ENCODE measurements at regions not wholly inside any gene's neighbourhood (a gene's known extent, or its start where the extent isn't known, plus 50 kb on each side); places are given as distances from the start of the nearest gene placed in this dataset.

- intact Hi-C loops (cut with DNase I, micrococcal nuclease): no loop called here
- Mint-ChIP-seq H3K27me3 (no peaks in the 10 kb centered on the region), H3K9me3 (no peaks in the 10 kb centered on the region), H3K27ac (no peak overlapping the region), H3K36me3 (ENCODE audit: low read depth) (no peaks in the 10 kb centered on the region), H3K4me1 (ENCODE audit: low read depth) (no peaks in the 10 kb centered on the region), H3K4me3 (no peak overlapping the region)
- Histone ChIP-seq H3K9me3 (ENCODE audit: control insufficient read depth in 1 of 2, insufficient read depth in 1 of 2, low read length in 2 of 2) (no peaks in the 10 kb centered on the region), H3K27me3 (ENCODE audit: control insufficient read depth in 1 of 2, insufficient read depth in 2 of 2, low read length in 2 of 2) (no peaks in the 10 kb centered on the region), H3K27ac (ENCODE audit: low read depth in 1 of 2, low read length in 2 of 2) (no peak overlapping the region), H3K4me3 (ENCODE audit: low read length) (no peak overlapping the region), H3K36me3 (ENCODE audit: insufficient read depth, low read length) (no peaks in the 10 kb centered on the region), H3K4me1 (ENCODE audit: insufficient read depth, low read length) (no peaks in the 10 kb centered on the region)
- DNase-seq (no peak), ATAC-seq (ENCODE audit: poor library complexity) (no peak)
- no peak for TF ChIP-seq CTCF (IDR thresholded peaks at IDR 0.05)
- POLR2A ChIA-PET: no interaction called here
- CTCF ChIA-PET: no interaction called here
Measured at GRCh38 chr12:88360343-88360742, 218.2 kb downstream of the TMTC3 start.

DNA sequence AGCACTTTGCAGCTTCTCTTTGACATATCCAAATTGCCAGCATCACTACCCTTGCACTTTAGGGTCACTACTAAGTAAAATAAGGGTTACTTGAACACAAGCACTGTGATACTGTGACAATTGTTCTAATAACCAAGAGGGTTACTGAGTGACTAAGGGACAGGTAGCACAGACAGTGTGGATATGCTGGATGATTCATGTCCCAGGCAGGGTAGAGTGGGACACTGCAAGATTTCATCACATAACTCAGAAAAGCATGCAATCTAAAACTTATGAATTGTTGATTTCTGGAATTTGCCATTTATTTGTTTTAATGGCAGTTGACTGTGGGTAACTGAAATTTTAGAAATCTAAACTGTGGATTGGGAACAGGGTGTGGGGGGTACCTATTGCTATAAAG, 218.8 kb downstream of the KITLG start:
- H3K4me1 Mint-ChIP-seq (ENCODE audit: low read depth): no peaks in the 10 kb centered on the region
- Histone ChIP-seq H3K27ac (ENCODE audit: low read depth in 1 of 2, low read length in 2 of 2) (no peak overlapping the region), H3K4me1 (ENCODE audit: insufficient read depth, low read length) (no peaks in the 10 kb centered on the region), H3K36me3 (ENCODE audit: insufficient read depth, low read length) (no peaks in the 10 kb centered on the region), H3K9me3 (ENCODE audit: control insufficient read depth in 1 of 2, insufficient read depth in 1 of 2, low read length in 2 of 2) (no peaks in the 10 kb centered on the region), H3K27me3 (ENCODE audit: control insufficient read depth in 1 of 2, insufficient read depth in 2 of 2, low read length in 2 of 2) (no peaks in the 10 kb centered on the region), H3K4me3 (ENCODE audit: low read length) (no peak overlapping the region)
- ATAC-seq (ENCODE audit: poor library complexity) (no peak), DNase-seq (no peak)
- POLR2A ChIA-PET: no interaction called here
- no peak for TF ChIP-seq CTCF (IDR thresholded peaks at IDR 0.05)
- no peaks in the 10 kb centered on the region for H3K27me3 Mint-ChIP-seq
- H3K9me3 Mint-ChIP-seq: no peaks in the 10 kb centered on the region
- H3K27ac Mint-ChIP-seq: no peak overlapping the region
- H3K4me3 Mint-ChIP-seq: no peak overlapping the region
- H3K36me3 Mint-ChIP-seq (ENCODE audit: low read depth): no peaks in the 10 kb centered on the region
- intact Hi-C loops (cut with DNase I, micrococcal nuclease): no loop called here
- CTCF ChIA-PET: no interaction called here

- no peaks in the 10 kb centered on the region for H3K4me1 ChIP-seq (ENCODE audit: insufficient read depth, low read length)
- H3K4me1 Mint-ChIP-seq (ENCODE audit: low read depth): no peaks in the 10 kb centered on the region
- H3K4me3 ChIP-seq (ENCODE audit: low read length): no peak overlapping the region
- no peaks in the 10 kb centered on the region for H3K27me3 Mint-ChIP-seq
- intact Hi-C loops (cut with DNase I, micrococcal nuclease): no loop called here
- ATAC-seq (ENCODE audit: poor library complexity): no peak
- H3K27ac Mint-ChIP-seq: no peak overlapping the region
- TF ChIP-seq CTCF (IDR thresholded peaks at IDR 0.05): no peak
- H3K36me3 ChIP-seq (ENCODE audit: insufficient read depth, low read length): no peaks in the 10 kb centered on the region
- no peaks in the 10 kb centered on the region for H3K9me3 Mint-ChIP-seq
- H3K36me3 Mint-ChIP-seq (ENCODE audit: low read depth): no peaks in the 10 kb centered on the region
- no peak overlapping the region for H3K27ac ChIP-seq (ENCODE audit: low read depth in 1 of 2, low read length in 2 of 2)
- H3K9me3 ChIP-seq (ENCODE audit: control insufficient read depth in 1 of 2, insufficient read depth in 1 of 2, low read length in 2 of 2): no peaks in the 10 kb centered on the region
- ChIA-PET POLR2A (no interaction called here), CTCF (interaction anchor here (1.3 kb wide), 1 partner anchor 11 kb away, joined by 3 read pairs; no protein-coding TSS in a partner anchor)
- H3K4me3 Mint-ChIP-seq: no peak overlapping the region
- no peak for DNase-seq
- H3K27me3 ChIP-seq (ENCODE audit: control insufficient read depth in 1 of 2, insufficient read depth in 2 of 2, low read length in 2 of 2): no peaks in the 10 kb centered on the region
Measured at GRCh38 chr12:88362439-88362838, 217.8 kb downstream of the KITLG start.
